Neural progenitor cell (in vitro differentiated cells): ENCODE measurements at regions not wholly inside any gene's neighbourhood (a gene's known extent, or its start where the extent isn't known, plus 50 kb on each side); places are given as distances from the start of the nearest gene placed in this dataset.

Experiments used
- CTCF ChIP-seq: fragments of 200-600 bp; sonication (generic); IDR thresholded peaks from 2 replicates; pipeline ENCODE4 v1.5.1; 2017; ENCODE audit warnings: antibody characterized with exemption, mild to moderate bottlenecking
- EZH2phosphoT487 ChIP-seq: fragments of 200-600 bp; sonication (generic); IDR thresholded peaks from 2 replicates; pipeline ENCODE4 v1.6.1; 2017; ENCODE audit warnings: antibody characterized with exemption

GRCh38 chr15:39281094-39281493 is 299.8 kb upstream of the THBS1 start:
- TF ChIP-seq CTCF = no peak
- TF ChIP-seq EZH2phosphoT487 = no peak
